ENCODE measurements at regions not wholly inside any gene's neighbourhood (a gene's known extent, or its start where the extent isn't known, plus 50 kb on each side); places are given as distances from the start of the nearest gene placed in this dataset.
"Not testable (repeated sequence)": the region's sequence is repeated elsewhere in the genome, so short reads cannot be mapped to it uniquely, and the experiment has no call there.

- no peaks in the 10 kb centered on the region for H3K27me3 ChIP-seq (ENCODE audit: control insufficient read depth, insufficient read depth)
- no peaks in the 10 kb centered on the region for H3K4me1 ChIP-seq (ENCODE audit: control insufficient read depth, insufficient read depth, low read length)
- intact Hi-C loops (cut with DNase I): no loop called here
- H3K4me3 ChIP-seq (ENCODE audit: low read length): no peak overlapping the region
- DNase-seq: no peak
- WGBS: 75% methylated on average over 1 of the region's 1 CpG
- H3K27ac ChIP-seq (ENCODE audit: low read length): no peak overlapping the region
- no peak for ATAC-seq
- H3K9me3 ChIP-seq (ENCODE audit: control insufficient read depth, low read length): no peaks in the 10 kb centered on the region
Measured at GRCh38 chr3:157602424-157602823, 99.2 kb upstream of the VEPH1 start.

GRCh38 chr3:157595259-157595658 is 92.0 kb upstream of the VEPH1 start:
- ATAC-seq (no peak), DNase-seq (no peak)
- Histone ChIP-seq H3K27ac (ENCODE audit: low read length) (no peak overlapping the region), H3K9me3 (ENCODE audit: control insufficient read depth, low read length) (no peaks in the 10 kb centered on the region), H3K27me3 (ENCODE audit: control insufficient read depth, insufficient read depth) (no peaks in the 10 kb centered on the region), H3K4me1 (ENCODE audit: control insufficient read depth, insufficient read depth, low read length) (no peaks in the 10 kb centered on the region), H3K4me3 (ENCODE audit: low read length) (no peak overlapping the region)
- intact Hi-C loops (cut with DNase I): no loop called here
- WGBS: 71% methylated on average over 5 of the region's 5 CpGs

- WGBS: 51% methylated on average over 4 of the region's 4 CpGs
- Histone ChIP-seq H3K4me1 (ENCODE audit: control insufficient read depth, insufficient read depth, low read length) (no peaks in the 10 kb centered on the region), H3K9me3 (ENCODE audit: control insufficient read depth, low read length) (no peaks in the 10 kb centered on the region), H3K27me3 (ENCODE audit: control insufficient read depth, insufficient read depth) (no peaks in the 10 kb centered on the region), H3K4me3 (ENCODE audit: low read length) (no peak overlapping the region), H3K27ac (ENCODE audit: low read length) (no peak overlapping the region)
- intact Hi-C loops (cut with DNase I): no loop called here
- peak in 1 of 3 donors; percentile 61 for DNase-seq
- peak; percentile 65 to 95 for ATAC-seq
Measured at GRCh38 chr3:157594413-157594812, 91.2 kb upstream of the VEPH1 start.

- Histone ChIP-seq H3K27ac (ENCODE audit: low read length) (no peak overlapping the region), H3K4me1 (ENCODE audit: control insufficient read depth, insufficient read depth, low read length) (no peaks in the 10 kb centered on the region), H3K4me3 (ENCODE audit: low read length) (no peak overlapping the region), H3K27me3 (ENCODE audit: control insufficient read depth, insufficient read depth) (no peaks in the 10 kb centered on the region), H3K9me3 (ENCODE audit: control insufficient read depth, low read length) (no peaks in the 10 kb centered on the region)
- DNase-seq (no peak), ATAC-seq (no peak)
- WGBS: 86% methylated on average over 6 of the region's 6 CpGs
- intact Hi-C loops (cut with DNase I): no loop called here
Measured at GRCh38 chr3:157592769-157593168, 89.6 kb upstream of the VEPH1 start.

- H3K27me3 ChIP-seq (ENCODE audit: control insufficient read depth, insufficient read depth): no peaks in the 10 kb centered on the region
- no peak for DNase-seq
- WGBS: 25% methylated on average over 1 of the region's 1 CpG
- H3K9me3 ChIP-seq (ENCODE audit: control insufficient read depth, low read length): no peaks in the 10 kb centered on the region
- H3K4me1 ChIP-seq (ENCODE audit: control insufficient read depth, insufficient read depth, low read length): no peaks in the 10 kb centered on the region
- H3K27ac ChIP-seq (ENCODE audit: low read length): no peak overlapping the region
- ATAC-seq: no peak
- intact Hi-C loops (cut with DNase I): no loop called here
- no peak overlapping the region for H3K4me3 ChIP-seq (ENCODE audit: low read length)
Measured at GRCh38 chr3:157590273-157590672, 87.1 kb upstream of the VEPH1 start.

GRCh38 chr3:157589211-157589610 is 86.0 kb upstream of the VEPH1 start:
- DNase-seq: no peak
- H3K27ac ChIP-seq (ENCODE audit: low read length): no peak overlapping the region
- no peaks in the 10 kb centered on the region for H3K4me1 ChIP-seq (ENCODE audit: control insufficient read depth, insufficient read depth, low read length)
- WGBS: 44% methylated on average over 2 of the region's 2 CpGs
- no peaks in the 10 kb centered on the region for H3K9me3 ChIP-seq (ENCODE audit: control insufficient read depth, low read length)
- ATAC-seq: no peak
- no peaks in the 10 kb centered on the region for H3K27me3 ChIP-seq (ENCODE audit: control insufficient read depth, insufficient read depth)
- H3K4me3 ChIP-seq (ENCODE audit: low read length): no peak overlapping the region
- intact Hi-C loops (cut with DNase I): no loop called here

- no peaks in the 10 kb centered on the region for H3K4me1 ChIP-seq (ENCODE audit: control insufficient read depth, insufficient read depth, low read length)
- DNase-seq: no peak
- H3K27ac ChIP-seq (ENCODE audit: low read length): no peak overlapping the region
- H3K9me3 ChIP-seq (ENCODE audit: control insufficient read depth, low read length): no peaks in the 10 kb centered on the region
- H3K4me3 ChIP-seq (ENCODE audit: low read length): no peak overlapping the region
- intact Hi-C loops (cut with DNase I): no loop called here
- no peaks in the 10 kb centered on the region for H3K27me3 ChIP-seq (ENCODE audit: control insufficient read depth, insufficient read depth)
- ATAC-seq: no peak
Measured at GRCh38 chr3:157588386-157589060, 85.3 kb upstream of the VEPH1 start.

GRCh38 chr3:157586293-157586692 is 83.1 kb upstream of the VEPH1 start:
- no peaks in the 10 kb centered on the region for H3K9me3 ChIP-seq (ENCODE audit: control insufficient read depth, low read length)
- H3K4me3 ChIP-seq (ENCODE audit: low read length): no peak overlapping the region
- DNase-seq (no peak), ATAC-seq (no peak)
- H3K4me1 ChIP-seq (ENCODE audit: control insufficient read depth, insufficient read depth, low read length): no peaks in the 10 kb centered on the region
- intact Hi-C loops (cut with DNase I): no loop called here
- H3K27ac ChIP-seq (ENCODE audit: low read length): no peak overlapping the region
- H3K27me3 ChIP-seq (ENCODE audit: control insufficient read depth, insufficient read depth): no peaks in the 10 kb centered on the region
- WGBS: 86% methylated on average over 5 of the region's 5 CpGs

- Histone ChIP-seq H3K4me3 (ENCODE audit: low read length) (no peak overlapping the region), H3K9me3 (ENCODE audit: control insufficient read depth, low read length) (no peaks in the 10 kb centered on the region), H3K4me1 (ENCODE audit: control insufficient read depth, insufficient read depth, low read length) (no peaks in the 10 kb centered on the region), H3K27me3 (ENCODE audit: control insufficient read depth, insufficient read depth) (no peaks in the 10 kb centered on the region), H3K27ac (ENCODE audit: low read length) (no peak overlapping the region)
- DNase-seq: no peak
- intact Hi-C loops (cut with DNase I): no loop called here
- no peak for ATAC-seq
- WGBS: 78% methylated on average over 12 of the region's 12 CpGs
Measured at GRCh38 chr3:157585386-157585785, 82.2 kb upstream of the VEPH1 start.

GRCh38 chr3:157582637-157582973 is 79.4 kb upstream of the VEPH1 start:
- Histone ChIP-seq H3K4me1 (ENCODE audit: control insufficient read depth, insufficient read depth, low read length) (no peaks in the 10 kb centered on the region), H3K27me3 (ENCODE audit: control insufficient read depth, insufficient read depth) (no peaks in the 10 kb centered on the region), H3K27ac (ENCODE audit: low read length) (no peak overlapping the region), H3K4me3 (ENCODE audit: low read length) (no peak overlapping the region), H3K9me3 (ENCODE audit: control insufficient read depth, low read length) (no peaks in the 10 kb centered on the region)
- DNase-seq: no peak
- 76% methylated on average over 3 of the region's 3 CpGs for WGBS
- intact Hi-C loops (cut with DNase I): no loop called here
- no peak for ATAC-seq

GRCh38 chr3:157581956-157582636 is 78.9 kb upstream of the VEPH1 start:
- not testable (repeated sequence) for H3K9me3 ChIP-seq (ENCODE audit: control insufficient read depth, low read length); ATAC-seq

GRCh38 chr3:157581371-157581770 is 78.2 kb upstream of the VEPH1 start:
- DNase-seq: no peak
- Histone ChIP-seq H3K27me3 (ENCODE audit: control insufficient read depth, insufficient read depth) (no peaks in the 10 kb centered on the region), H3K4me3 (ENCODE audit: low read length) (no peak overlapping the region), H3K9me3 (ENCODE audit: control insufficient read depth, low read length) (no peaks in the 10 kb centered on the region), H3K27ac (ENCODE audit: low read length) (no peak overlapping the region), H3K4me1 (ENCODE audit: control insufficient read depth, insufficient read depth, low read length) (no peaks in the 10 kb centered on the region)
- intact Hi-C loops (cut with DNase I): no loop called here
- 69% methylated on average over 5 of the region's 5 CpGs for WGBS
- ATAC-seq: no peak

More at GRCh38 chr3:157581956-157582636, 78.9 kb upstream of the VEPH1 start:
- 72% methylated on average over 13 of the region's 13 CpGs for WGBS
- H3K4me1 ChIP-seq (ENCODE audit: control insufficient read depth, insufficient read depth, low read length); H3K27me3 ChIP-seq (ENCODE audit: control insufficient read depth, insufficient read depth); H3K4me3 ChIP-seq (ENCODE audit: low read length); DNase-seq; H3K27ac ChIP-seq (ENCODE audit: low read length); intact Hi-C loops (cut with DNase I): not testable (repeated sequence)
